MM.1S (cell line): ENCODE measurements at regions not wholly inside any gene's neighbourhood (a gene's known extent, or its start where the extent isn't known, plus 50 kb on each side); places are given as distances from the start of the nearest gene placed in this dataset.

Source experiments
- DNase-seq: peaks from one replicate; pipeline ENCODE4 v3.0.0-alpha.2; 2015
- H2AFZ ChIP-seq: fragments of 300-600 bp; sonication (generic); 2 replicates; pipeline ENCODE4 v1.6.0; 2016; ENCODE audit warnings: antibody characterized with exemption, low read length
- H3F3A ChIP-seq: fragments of 300-600 bp; sonication (generic); 2 replicates; pipeline ENCODE4 v1.6.1; 2016; ENCODE audit warnings: mild to moderate bottlenecking, antibody characterized with exemption, low read length, moderate library complexity, mixed read lengths; ENCODE audit not compliant: insufficient read depth
- H3K27ac ChIP-seq: fragments of 300-600 bp; sonication (generic); 2 replicates; pipeline ENCODE4 v1.5.1; 2016; ENCODE audit warnings: mild to moderate bottlenecking, low read length
- H3K27me3 ChIP-seq: fragments of 300-600 bp; sonication (generic); replicated peaks from 2 replicates; pipeline ENCODE4 v1.6.0; 2016; ENCODE audit warnings: low read length; ENCODE audit not compliant: insufficient read depth
- H3K36me3 ChIP-seq: fragments of 300-600 bp; sonication (generic); replicated peaks from 2 replicates; pipeline ENCODE4 v1.6.1; 2016; ENCODE audit warnings: mild to moderate bottlenecking, low read length, mixed read lengths; ENCODE audit not compliant: insufficient read depth
- H3K4me1 ChIP-seq: fragments of 300-600 bp; sonication (generic); 2 replicates; pipeline ENCODE4 v1.6.1; 2016; ENCODE audit warnings: low read length, mixed read lengths
- H3K4me2 ChIP-seq: fragments of 300-600 bp; sonication (generic); 2 replicates; pipeline ENCODE4 v1.6.0; 2016; ENCODE audit warnings: low read depth, low read length
- H3K4me3 ChIP-seq: fragments of 300-600 bp; sonication (generic); 2 replicates; pipeline ENCODE4 v1.5.1; 2016; ENCODE audit warnings: low read length, mixed read lengths
- H3K79me2 ChIP-seq: fragments of 300-600 bp; sonication (generic); 2 replicates; pipeline ENCODE4 v1.6.1; 2016; ENCODE audit warnings: mixed run types, low read length, mixed read lengths
- H3K9ac ChIP-seq: fragments of 300-600 bp; sonication (generic); 2 replicates; pipeline ENCODE4 v1.6.1; 2016; ENCODE audit warnings: low read length, mixed read lengths
- H3K9me2 ChIP-seq: fragments of 300-600 bp; sonication (generic); replicated peaks from 2 replicates; pipeline ENCODE4 v1.6.1; 2016; ENCODE audit warnings: mild to moderate bottlenecking, low read length, mixed read lengths; ENCODE audit not compliant: insufficient read depth
- H3K9me3 ChIP-seq: fragments of 300-600 bp; sonication (generic); replicated peaks from 2 replicates; pipeline ENCODE4 v1.6.1; 2016; ENCODE audit warnings: mild to moderate bottlenecking, low read length, mixed read lengths; ENCODE audit not compliant: insufficient read depth
- H4K20me1 ChIP-seq: fragments of 300-600 bp; sonication (generic); 2 replicates; pipeline ENCODE4 v1.6.1; 2016; ENCODE audit warnings: mild to moderate bottlenecking, low read length, moderate library complexity, mixed read lengths; ENCODE audit not compliant: insufficient read depth
- CTCF ChIP-seq: fragments of 300-600 bp; sonication (generic); IDR thresholded peaks from 2 replicates; pipeline ENCODE4 v1.5.1; 2016; ENCODE audit warnings: antibody characterized with exemption, low read length, mixed read lengths
- EZH2 ChIP-seq: fragments of 300-600 bp; sonication (generic); optimal IDR thresholded peaks from 2 replicates; pipeline ENCODE3; 2017; ENCODE audit warnings: low read depth, mild to moderate bottlenecking, antibody characterized with exemption, low read length, mixed read lengths
- EZH2phosphoT487 ChIP-seq: fragments of 300-600 bp; sonication (generic); IDR thresholded peaks from 2 replicates; pipeline ENCODE4 v1.6.1; 2018; ENCODE audit warnings: antibody characterized with exemption, low read length

DNA sequence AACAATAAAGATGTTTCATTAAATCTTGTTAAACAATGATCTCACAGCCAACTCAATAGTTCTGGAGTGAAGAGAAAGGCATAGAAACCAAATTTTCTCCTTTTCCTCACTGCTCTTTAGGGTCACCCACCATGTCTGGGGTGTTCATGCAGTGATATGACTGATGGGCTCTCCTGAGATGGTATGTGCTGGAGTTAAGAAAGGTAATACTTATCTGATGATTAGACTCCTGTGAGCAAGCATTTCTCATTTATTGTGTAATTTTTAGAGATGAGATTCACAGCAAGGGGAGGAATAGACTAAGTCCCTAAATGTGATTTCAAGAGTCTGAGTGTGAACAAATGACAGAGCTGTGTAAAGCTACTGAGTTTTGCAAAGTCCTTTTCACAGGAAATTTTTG lies 1361.3 kb upstream of the CELF2 start:
- no peak overlapping the region for H3K9ac ChIP-seq
- H3F3A ChIP-seq: no peaks in the 10 kb centered on the region
- H2AFZ ChIP-seq: no peak overlapping the region
- no peak overlapping the region for H3K4me2 ChIP-seq
- H3K9me3 ChIP-seq: no peaks in the 10 kb centered on the region
- TF ChIP-seq CTCF (no peak), EZH2 (no peak), EZH2phosphoT487 (no peak)
- no peak overlapping the region for H3K4me3 ChIP-seq
- H3K27me3 ChIP-seq: no peaks in the 10 kb centered on the region
- DNase-seq: no peak
- no peaks in the 10 kb centered on the region for H3K9me2 ChIP-seq
- H3K36me3 ChIP-seq: no peaks in the 10 kb centered on the region
- H4K20me1 ChIP-seq: no peaks in the 10 kb centered on the region
- no peak overlapping the region for H3K27ac ChIP-seq
- H3K79me2 ChIP-seq: no peaks in the 10 kb centered on the region
- no peaks in the 10 kb centered on the region for H3K4me1 ChIP-seq

GRCh38 chr10:9656996-9657395 lies 1360.7 kb upstream of the CELF2 start:
- Histone ChIP-seq H3K4me2 (no peak overlapping the region), H3K4me3 (no peak overlapping the region), H3K36me3 (no peaks in the 10 kb centered on the region), H3F3A (no peaks in the 10 kb centered on the region), H3K9me3 (no peaks in the 10 kb centered on the region), H2AFZ (no peak overlapping the region), H3K9me2 (no peaks in the 10 kb centered on the region), H3K27me3 (no peaks in the 10 kb centered on the region), H3K9ac (no peak overlapping the region), H3K79me2 (no peaks in the 10 kb centered on the region), H3K4me1 (no peaks in the 10 kb centered on the region), H3K27ac (no peak overlapping the region), H4K20me1 (no peaks in the 10 kb centered on the region)
- TF ChIP-seq EZH2phosphoT487 (no peak), EZH2 (no peak), CTCF (no peak)
- DNase-seq: no peak

DNA sequence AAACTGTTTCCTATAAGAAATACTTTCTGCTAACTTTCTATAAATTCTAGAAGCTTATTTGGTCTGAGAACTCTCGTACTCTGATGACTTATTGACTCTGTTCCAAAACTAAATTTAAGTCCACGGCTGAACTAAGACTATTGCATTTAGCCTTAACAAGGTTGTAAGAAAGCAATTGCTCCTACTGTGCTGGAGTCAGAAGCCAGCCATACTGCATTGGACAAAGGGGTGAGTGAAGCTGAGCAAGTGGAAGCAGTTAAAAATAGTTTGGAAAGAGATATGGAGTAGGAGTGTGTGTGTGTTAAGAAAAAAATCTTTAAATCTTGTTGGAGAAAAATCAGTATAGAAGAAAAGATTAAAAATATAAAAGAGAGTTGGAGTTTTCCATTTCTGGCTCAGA lies 1360.1 kb upstream of the CELF2 start:
- Histone ChIP-seq H3K4me2 (no peak overlapping the region), H3K4me3 (no peak overlapping the region), H3F3A (no peaks in the 10 kb centered on the region), H4K20me1 (no peaks in the 10 kb centered on the region), H3K9me3 (no peaks in the 10 kb centered on the region), H3K9ac (no peak overlapping the region), H3K9me2 (no peaks in the 10 kb centered on the region), H2AFZ (no peak overlapping the region), H3K79me2 (no peaks in the 10 kb centered on the region), H3K27ac (no peak overlapping the region), H3K36me3 (no peaks in the 10 kb centered on the region), H3K27me3 (no peaks in the 10 kb centered on the region), H3K4me1 (no peaks in the 10 kb centered on the region)
- TF ChIP-seq EZH2: no peak
- no peak for TF ChIP-seq CTCF
- TF ChIP-seq EZH2phosphoT487: no peak
- DNase-seq: no peak

DNA sequence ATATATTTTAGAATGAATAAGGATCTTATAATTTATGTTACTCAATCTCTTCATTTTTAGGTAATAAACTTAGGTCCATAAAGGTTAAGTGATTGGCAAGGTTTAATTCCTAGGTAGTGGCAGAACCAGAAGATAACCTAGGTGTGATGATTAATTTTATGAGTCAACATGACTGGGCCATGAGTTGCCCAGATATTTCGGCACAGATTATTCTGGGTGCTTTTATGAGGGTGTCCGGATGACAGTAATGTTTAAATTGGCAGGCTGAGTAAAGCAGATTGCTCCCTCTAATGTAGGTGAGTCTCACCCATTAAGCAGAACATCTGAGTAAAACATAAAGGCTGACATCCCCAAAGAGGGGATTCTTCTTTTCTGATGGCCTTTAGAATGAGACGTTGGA lies 1349.3 kb upstream of the CELF2 start:
- TF ChIP-seq EZH2phosphoT487 (no peak), EZH2 (no peak), CTCF (no peak)
- no peak overlapping the region for H2AFZ ChIP-seq

More for the DNA sequence above, 1349.3 kb upstream of the CELF2 start:
- Histone ChIP-seq H3K27ac (no peak overlapping the region), H3K4me1 (no peaks in the 10 kb centered on the region), H3K9ac (no peak overlapping the region), H3K4me2 (no peak overlapping the region), H3K9me2 (no peaks in the 10 kb centered on the region), H3K27me3 (no peaks in the 10 kb centered on the region), H3K4me3 (no peak overlapping the region), H3K36me3 (no peaks in the 10 kb centered on the region), H3F3A (no peaks in the 10 kb centered on the region), H3K9me3 (no peaks in the 10 kb centered on the region), H3K79me2 (no peaks in the 10 kb centered on the region), H4K20me1 (no peaks in the 10 kb centered on the region)
- DNase-seq: no peak
